GM12891 (cell line): ENCODE measurements at regions not wholly inside any gene's neighbourhood (a gene's known extent, or its start where the extent isn't known, plus 50 kb on each side); places are given as distances from the start of the nearest gene placed in this dataset.
"Not testable (repeated sequence)": the region's sequence is repeated elsewhere in the genome, so short reads cannot be mapped to it uniquely, and the experiment has no call there.

Experiments
- DNase-seq: peaks from one replicate; pipeline ENCODE4 v3.0.0; 2011; ENCODE audit warnings: low spot score; ENCODE audit not compliant: insufficient read length
- FAIRE-seq: peaks from 2 replicates; lab custom pipeline; 2011; peaks lifted over from hg19 to GRCh38; lab: Jason Lieb, UNC
- PAX5 ChIP-seq: IDR thresholded peaks from 2 replicates; pipeline ENCODE4 v1.6.1; 2011; ENCODE audit warnings: low read length, moderate library complexity, mild to moderate bottlenecking; ENCODE audit not compliant: insufficient read depth, severe bottlenecking
- POLR2A ChIP-seq: IDR thresholded peaks from 2 replicates; pipeline ENCODE4 v1.6.1; 2011; ENCODE audit warnings: low read depth, low read length, control low read depth
- POLR2AphosphoS5 ChIP-seq: IDR thresholded peaks from 2 replicates; pipeline ENCODE4 v1.6.1; 2011; ENCODE audit warnings: low read depth, low read length, control low read depth
- POU2F2 ChIP-seq: IDR thresholded peaks from 2 replicates; pipeline ENCODE4 v1.6.1; 2011; ENCODE audit warnings: low read depth, mild to moderate bottlenecking, control low read depth, low read length, moderate library complexity
- SPI1 ChIP-seq: IDR thresholded peaks from 2 replicates; pipeline ENCODE4 v1.6.1; 2011; ENCODE audit warnings: low read depth, low read length, control low read depth
- TAF1 ChIP-seq: IDR thresholded peaks from 2 replicates; pipeline ENCODE4 v1.6.1; 2011; ENCODE audit warnings: low read depth, low read length, control low read depth

DNA sequence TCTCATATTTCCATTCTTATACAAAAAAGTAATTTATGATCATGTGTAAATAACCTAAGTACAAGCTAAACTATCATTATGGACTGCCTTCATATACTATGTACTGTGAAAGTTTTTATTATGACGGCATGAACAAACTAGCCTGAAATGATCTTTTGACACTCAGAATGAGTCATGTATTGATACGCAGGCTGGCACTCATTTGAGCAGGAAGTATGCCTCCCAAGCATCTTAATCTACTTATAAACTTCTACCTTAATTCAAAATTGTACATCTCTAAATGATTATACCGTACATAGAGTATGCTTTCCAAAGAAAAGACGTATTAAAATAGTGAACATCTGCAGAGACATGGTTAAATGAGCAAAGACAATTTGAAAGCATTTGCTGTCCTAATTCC is 207.1 kb upstream of the SPOPL start:
- TF ChIP-seq TAF1 (no peak), SPI1 (no peak), PAX5 (no peak), POLR2AphosphoS5 (no peak), POU2F2 (no peak), POLR2A (no peak)

DNA sequence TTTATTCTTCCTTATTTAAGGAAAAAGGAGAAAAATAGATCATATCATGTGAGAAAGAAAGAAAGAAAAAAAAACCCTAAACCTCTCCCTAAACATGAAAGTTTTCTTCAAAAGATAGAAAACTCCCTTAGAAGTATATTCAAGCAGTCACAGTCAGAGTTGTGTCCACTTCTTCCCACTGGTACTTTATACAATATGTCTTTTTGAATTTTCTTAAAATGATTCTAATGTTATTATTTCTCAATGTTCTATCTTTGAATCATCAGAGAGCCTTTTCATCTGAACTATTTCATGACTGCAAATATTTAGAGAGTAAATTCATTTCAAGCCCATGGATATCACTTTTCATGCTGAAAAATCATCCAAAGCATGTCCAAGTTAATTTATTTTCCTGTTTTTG is 205.2 kb upstream of the SPOPL start:
- DNase-seq (no peak), FAIRE-seq (no peak)
- no peak for TF ChIP-seq PAX5
- TF ChIP-seq SPI1 = no peak
- TF ChIP-seq POLR2AphosphoS5 = no peak
- no peak for TF ChIP-seq POLR2A
- no peak for TF ChIP-seq POU2F2
- TF ChIP-seq TAF1 = no peak

More for the DNA sequence above, 207.1 kb upstream of the SPOPL start:
- DNase-seq = no peak
- FAIRE-seq = no peak

- no peak for FAIRE-seq
- no peak for TF ChIP-seq POLR2AphosphoS5
- no peak for TF ChIP-seq PAX5
- TF ChIP-seq TAF1 = no peak
- no peak for TF ChIP-seq SPI1
- no peak for TF ChIP-seq POU2F2
- no peak for TF ChIP-seq POLR2A
- DNase-seq = no peak
Observed at GRCh38 chr2:138298120-138298814, 203.3 kb upstream of the SPOPL start.

DNA sequence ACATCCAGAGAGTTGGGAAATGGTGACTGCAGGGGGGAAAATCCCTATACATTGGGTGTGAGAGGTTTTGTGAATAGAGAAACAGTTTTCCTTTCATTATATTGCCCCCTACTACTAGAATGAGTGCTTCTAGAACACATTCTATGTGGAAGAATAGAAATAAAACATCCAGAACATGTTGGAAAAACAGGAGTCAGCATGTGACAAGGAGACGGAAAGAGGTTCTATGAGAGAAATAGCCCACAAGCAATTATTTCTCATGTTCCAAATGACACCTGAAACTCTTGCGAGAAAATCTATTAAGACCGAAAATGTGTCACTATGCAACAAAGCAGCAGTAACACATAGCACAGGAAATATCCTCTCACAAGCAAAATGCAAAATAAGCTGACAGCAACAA is 202.7 kb upstream of the SPOPL start:
- TF ChIP-seq TAF1 (no peak), SPI1 (no peak), POLR2AphosphoS5 (no peak), PAX5 (no peak), POU2F2 (no peak), POLR2A (no peak)
- peak; percentile 26 for FAIRE-seq

GRCh38 chr2:138306626-138307025 is 194.9 kb upstream of the SPOPL start:
- DNase-seq (no peak), FAIRE-seq (no peak)
- TF ChIP-seq POLR2A (no peak), POLR2AphosphoS5 (no peak), PAX5 (no peak), TAF1 (no peak), POU2F2 (no peak), SPI1 (no peak)

More for the DNA sequence above, 202.7 kb upstream of the SPOPL start:
- no peak for DNase-seq

- FAIRE-seq (no peak), DNase-seq (no peak)
- no peak for TF ChIP-seq SPI1
Observed at GRCh38 chr2:138307099-138307498, 194.5 kb upstream of the SPOPL start.

DNA sequence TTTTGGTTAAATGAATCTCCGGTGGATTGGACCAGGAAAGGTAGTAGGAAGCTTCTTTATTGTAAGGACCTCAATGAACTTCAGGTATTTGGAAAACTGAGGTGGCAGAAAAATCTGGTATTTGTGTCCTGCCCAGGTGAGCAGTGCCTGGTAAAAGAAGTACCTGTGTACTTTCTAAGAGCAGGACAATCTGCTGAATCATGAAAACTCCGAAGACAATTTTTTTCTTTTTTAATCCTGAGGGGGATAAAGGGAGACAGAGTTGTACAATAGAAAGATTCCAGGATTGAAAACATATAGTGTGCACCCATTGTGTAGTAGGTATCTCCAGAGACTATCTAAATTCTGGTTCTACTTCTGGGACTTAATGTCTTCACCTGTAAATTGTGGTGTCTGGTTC is 191.8 kb upstream of the SPOPL start:
- no peak for FAIRE-seq
- no peak for DNase-seq
- TF ChIP-seq POU2F2 (no peak), SPI1 (no peak), TAF1 (no peak), POLR2AphosphoS5 (no peak), PAX5 (no peak), POLR2A (no peak)

- no peak for TF ChIP-seq POLR2A
- TF ChIP-seq PAX5 = no peak
- TF ChIP-seq POU2F2 = no peak
- no peak for TF ChIP-seq TAF1
- TF ChIP-seq SPI1 = no peak
- TF ChIP-seq POLR2AphosphoS5 = no peak
- DNase-seq (no peak), FAIRE-seq (no peak)
Observed at GRCh38 chr2:138312061-138312460, 189.5 kb upstream of the SPOPL start.

DNA sequence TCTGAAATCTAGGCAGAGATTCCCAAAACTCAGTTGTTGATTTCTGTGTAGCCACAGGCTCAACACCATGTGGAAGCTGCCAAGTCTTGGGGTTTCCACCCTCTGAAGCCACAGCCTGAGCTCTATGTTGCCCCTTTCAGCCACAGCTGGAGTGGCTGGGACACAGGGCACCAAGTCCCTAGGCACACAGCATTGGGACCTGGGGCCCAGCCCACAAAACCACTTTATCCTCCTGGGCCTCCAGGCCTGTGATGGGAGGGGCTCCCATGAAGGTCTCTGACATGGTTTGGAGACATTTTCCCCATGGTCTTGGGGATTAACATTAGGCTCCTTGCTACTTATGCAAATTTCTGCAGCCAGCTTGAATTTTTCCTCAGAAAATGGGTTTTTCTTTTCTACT is 186.0 kb upstream of the SPOPL start:
- DNase-seq = not testable (repeated sequence)

GRCh38 chr2:138319616-138320015 is 182.0 kb upstream of the SPOPL start:
- DNase-seq (no peak), FAIRE-seq (no peak)
- TF ChIP-seq POLR2AphosphoS5 (no peak), TAF1 (no peak), POU2F2 (no peak), PAX5 (no peak), SPI1 (no peak), POLR2A (no peak)

More for the DNA sequence above, 186.0 kb upstream of the SPOPL start:
- not testable (repeated sequence) for FAIRE-seq

- DNase-seq (no peak), FAIRE-seq (no peak)
- TF ChIP-seq TAF1 (no peak), POLR2AphosphoS5 (no peak)
Observed at GRCh38 chr2:138321458-138321857, 180.1 kb upstream of the SPOPL start.

GRCh38 chr2:138323382-138324067 is 178.0 kb upstream of the SPOPL start:
- DNase-seq (no peak), FAIRE-seq (no peak)
- TF ChIP-seq POU2F2 (no peak), SPI1 (no peak), POLR2A (no peak), POLR2AphosphoS5 (no peak), TAF1 (no peak), PAX5 (no peak)
